Tibial artery (tissue), 4 donors: ENCODE measurements at regions not wholly inside any gene's neighbourhood (a gene's known extent, or its start where the extent isn't known, plus 50 kb on each side); places are given as distances from the start of the nearest gene placed in this dataset.

ENCODE experiments used
- DNase-seq, 2 donors: peaks; one replicate each; pipeline ENCODE4 v3.0.0-alpha.2; 2019
- H3K27ac ChIP-seq, 2 donors: fragments of 200-600 bp; sonication (generic) in 1 of 2; 1 replicate in 1 of 2; 2 replicates in 1 of 2; pipeline ENCODE4 v1.5.1; 2018 to 2019; ENCODE audit warnings: mild to moderate bottlenecking in 1 of 2
- H3K27me3 ChIP-seq, 2 donors: fragments of 200-600 bp; sonication (generic) in 1 of 2; one replicate each; pipeline versions ENCODE4 v1.5.1 to v1.6.0; 2016 to 2019
- H3K36me3 ChIP-seq, 3 donors: fragments of 200-600 bp; sonication (generic) in 2 of 3; one replicate each; pipeline ENCODE4 v1.5.1; 2016 to 2019; ENCODE audit warnings: mild to moderate bottlenecking in 2 of 3
- H3K4me1 ChIP-seq, 4 donors: fragments of 200-600 bp; sonication (generic) in 2 of 4; 1 replicate in 3 of 4; 2 replicates in 1 of 4; pipeline ENCODE4 v1.5.1; 2016 to 2019
- H3K4me3 ChIP-seq, 2 donors: fragments of 200-600 bp; sonication (generic) in 1 of 2; 1 replicate in 1 of 2; 2 replicates in 1 of 2; pipeline ENCODE4 v1.5.1; 2018 to 2019; ENCODE audit warnings: mild to moderate bottlenecking in 2 of 2
- H3K9me3 ChIP-seq, 3 donors: fragments of 200-600 bp; sonication (generic) in 1 of 3; one replicate each; pipeline ENCODE4 v1.5.1; 2016 to 2019
- intact Hi-C: fragments of 100-400 bp; cut with DNase I; formaldehyde crosslinking; loops from one replicate; pipeline ENCODE4 v1.15.0; 2023; ENCODE audit warnings: low total_unique reads
- TF ChIP-seq, protein P1 (sequence below), 2 experiments: fragments of 200-600 bp in 1 of 2; fragments of 450-650 bp in 1 of 2; IDR thresholded peaks; one replicate each; pipeline ENCODE4 v1.5.1; 2017 to 2019; ENCODE audit warnings: antibody characterized with exemption in 2 of 2, mild to moderate bottlenecking in 1 of 2, moderate library complexity in 1 of 2

DNA sequence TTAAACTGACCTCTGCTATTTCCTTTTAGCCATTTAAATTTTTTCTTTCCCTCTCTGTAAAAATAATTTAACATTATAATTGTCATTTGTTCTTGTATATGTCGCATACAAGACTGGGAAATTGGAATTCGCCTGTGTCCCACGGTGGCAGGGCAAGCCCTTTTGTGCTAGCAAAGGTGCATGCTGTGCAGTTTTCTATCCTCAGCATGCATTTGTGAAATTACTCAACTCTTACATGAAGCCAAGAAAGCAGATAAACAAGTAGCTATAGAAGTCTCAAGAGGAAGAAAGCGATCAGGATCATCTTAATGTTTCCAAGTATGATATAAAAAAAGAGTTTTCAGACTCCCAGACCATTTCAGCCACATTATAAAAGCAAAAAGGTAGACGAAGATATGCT lies 392.6 kb upstream of the CHST9 start:
- Histone ChIP-seq H3K4me3 (no peak overlapping the region), H3K4me1 (no peaks in the 10 kb centered on the region), H3K27ac (no peak overlapping the region), H3K36me3 (no peaks in the 10 kb centered on the region), H3K9me3 (peaks cover 0 to 5% (median 0%) of the 10 kb centered on the region in 3 donors), H3K27me3 (no peaks in the 10 kb centered on the region)
- intact Hi-C loops: no loop called here
- TF ChIP-seq, protein P1, sequence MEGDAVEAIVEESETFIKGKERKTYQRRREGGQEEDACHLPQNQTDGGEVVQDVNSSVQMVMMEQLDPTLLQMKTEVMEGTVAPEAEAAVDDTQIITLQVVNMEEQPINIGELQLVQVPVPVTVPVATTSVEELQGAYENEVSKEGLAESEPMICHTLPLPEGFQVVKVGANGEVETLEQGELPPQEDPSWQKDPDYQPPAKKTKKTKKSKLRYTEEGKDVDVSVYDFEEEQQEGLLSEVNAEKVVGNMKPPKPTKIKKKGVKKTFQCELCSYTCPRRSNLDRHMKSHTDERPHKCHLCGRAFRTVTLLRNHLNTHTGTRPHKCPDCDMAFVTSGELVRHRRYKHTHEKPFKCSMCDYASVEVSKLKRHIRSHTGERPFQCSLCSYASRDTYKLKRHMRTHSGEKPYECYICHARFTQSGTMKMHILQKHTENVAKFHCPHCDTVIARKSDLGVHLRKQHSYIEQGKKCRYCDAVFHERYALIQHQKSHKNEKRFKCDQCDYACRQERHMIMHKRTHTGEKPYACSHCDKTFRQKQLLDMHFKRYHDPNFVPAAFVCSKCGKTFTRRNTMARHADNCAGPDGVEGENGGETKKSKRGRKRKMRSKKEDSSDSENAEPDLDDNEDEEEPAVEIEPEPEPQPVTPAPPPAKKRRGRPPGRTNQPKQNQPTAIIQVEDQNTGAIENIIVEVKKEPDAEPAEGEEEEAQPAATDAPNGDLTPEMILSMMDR (IDR thresholded peaks at IDR 0.05): no peak
- no peak for DNase-seq

DNA sequence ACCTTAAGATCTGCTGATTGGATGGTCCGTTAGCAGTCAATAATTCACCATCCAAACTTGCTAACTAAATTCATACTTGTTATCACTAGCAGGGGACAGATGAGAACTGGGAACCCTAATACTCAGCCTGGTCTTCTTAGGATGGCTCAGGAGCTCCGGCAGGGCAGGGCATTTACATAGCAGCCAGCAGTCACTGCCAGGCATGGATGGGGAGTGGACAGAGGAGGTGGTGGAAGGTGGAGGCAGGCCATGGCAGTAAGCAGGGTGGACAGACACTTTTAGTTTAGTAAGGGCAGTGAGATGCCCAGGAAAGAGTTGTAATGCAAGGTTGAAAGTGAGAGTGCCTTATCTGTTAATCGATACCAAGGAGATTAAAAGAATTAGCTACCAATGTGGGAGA lies 392.2 kb upstream of the CHST9 start:
- Histone ChIP-seq H3K27me3 (no peaks in the 10 kb centered on the region), H3K4me1 (no peaks in the 10 kb centered on the region), H3K4me3 (no peak overlapping the region), H3K36me3 (no peaks in the 10 kb centered on the region), H3K9me3 (peaks cover 0 to 5% (median 0%) of the 10 kb centered on the region in 3 donors), H3K27ac (no peak overlapping the region)
- TF ChIP-seq, protein P1 (IDR thresholded peaks at IDR 0.05): no peak
- intact Hi-C loops: no loop called here
- no peak for DNase-seq

DNA sequence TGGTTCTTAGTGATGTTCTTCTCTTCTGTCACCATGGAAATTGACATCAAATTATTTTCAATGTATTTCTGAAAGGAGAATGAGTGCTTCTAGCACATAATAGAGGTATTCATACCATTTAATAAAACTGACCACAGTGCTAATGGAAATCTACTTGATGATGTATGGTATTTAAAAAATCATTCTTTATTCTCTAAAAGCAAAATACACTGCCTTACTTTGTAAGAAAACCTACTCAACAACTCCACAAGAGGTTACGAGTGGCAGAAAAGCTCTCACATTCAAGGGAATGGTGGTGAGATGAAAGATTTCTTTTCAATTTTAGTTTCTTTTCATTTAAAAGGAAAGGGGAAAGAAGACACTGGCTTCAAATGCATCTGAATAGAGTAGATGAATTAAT lies 382.3 kb upstream of the CHST9 start:
- TF ChIP-seq, protein P1 (IDR thresholded peaks at IDR 0.05): no peak
- intact Hi-C loops: no loop called here

DNA sequence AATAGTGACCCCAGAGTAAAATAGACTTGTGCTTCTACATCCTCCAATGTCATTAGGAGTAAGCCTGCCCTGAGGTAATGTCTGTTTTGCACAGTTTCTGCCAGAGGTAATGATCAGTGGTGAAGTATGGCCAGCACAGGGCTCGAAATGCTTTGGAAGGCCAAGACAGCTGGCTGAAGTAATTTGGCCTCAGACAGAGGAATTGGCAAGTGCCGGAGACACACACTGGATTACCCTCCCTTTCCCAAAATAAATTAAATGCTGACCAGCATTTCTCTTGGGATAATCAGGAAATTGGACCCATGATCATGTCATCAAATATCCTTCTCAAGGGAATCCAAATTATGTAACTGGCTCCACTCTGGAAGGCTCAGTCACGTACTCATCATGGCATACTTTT lies 379.0 kb upstream of the CHST9 start:
- no peaks in the 10 kb centered on the region for H3K27me3 ChIP-seq
- H3K9me3 ChIP-seq: no peaks in the 10 kb centered on the region
- no peak overlapping the region for H3K27ac ChIP-seq
- TF ChIP-seq, protein P1 (IDR thresholded peaks at IDR 0.05): no peak
- H3K4me3 ChIP-seq: no peak overlapping the region
- H3K36me3 ChIP-seq: no peaks in the 10 kb centered on the region
- intact Hi-C loops: no loop called here
- no peak for DNase-seq
- no peaks in the 10 kb centered on the region for H3K4me1 ChIP-seq

More for the DNA sequence above, 382.3 kb upstream of the CHST9 start:
- no peak for DNase-seq
- Histone ChIP-seq H3K27me3 (no peaks in the 10 kb centered on the region), H3K4me3 (no peak overlapping the region), H3K27ac (no peak overlapping the region), H3K4me1 (no peaks in the 10 kb centered on the region), H3K9me3 (no peaks in the 10 kb centered on the region), H3K36me3 (no peaks in the 10 kb centered on the region)

DNA sequence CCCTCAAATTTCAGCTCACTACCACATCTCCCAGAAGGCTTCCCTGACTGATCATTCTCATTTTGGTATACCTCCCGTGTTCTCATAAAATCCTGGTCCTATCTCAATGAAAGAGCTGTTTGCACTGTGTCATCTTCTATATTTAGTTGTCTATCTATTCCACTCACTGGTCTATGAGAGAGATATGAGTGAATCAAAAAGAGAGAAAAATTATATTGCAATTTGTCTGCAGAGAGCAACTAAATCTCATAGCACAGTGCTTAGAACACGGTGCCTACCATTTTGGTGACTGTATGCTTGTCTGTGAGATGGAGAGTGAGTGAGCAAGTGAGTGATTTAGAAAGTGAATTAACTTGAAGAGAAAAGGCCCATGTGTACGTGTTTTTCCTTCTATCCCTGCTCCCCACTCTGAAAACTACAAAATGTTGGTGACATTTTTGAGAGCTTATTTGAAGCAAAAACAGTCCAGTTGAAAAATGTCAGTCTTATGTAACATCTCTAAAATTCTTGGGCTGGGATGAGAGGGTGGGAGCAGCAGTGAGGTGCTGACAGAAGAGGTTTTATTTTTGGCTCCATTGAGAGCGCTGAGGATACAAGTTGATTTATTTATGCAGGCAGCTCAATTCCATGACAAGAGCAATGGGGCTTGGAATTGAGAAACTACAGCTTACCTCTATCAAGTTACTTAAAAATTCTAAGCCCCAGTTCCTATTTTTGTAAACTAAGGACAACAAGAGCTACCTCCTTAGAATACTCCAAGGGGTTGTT lies 373.5 kb upstream of the CHST9 start:
- intact Hi-C loops: no loop called here
- Histone ChIP-seq H3K27ac (no peak overlapping the region), H3K9me3 (no peaks in the 10 kb centered on the region), H3K4me1 (no peaks in the 10 kb centered on the region), H3K27me3 (no peaks in the 10 kb centered on the region), H3K4me3 (no peak overlapping the region), H3K36me3 (no peaks in the 10 kb centered on the region)
- no peak for DNase-seq
- TF ChIP-seq, protein P1 (IDR thresholded peaks at IDR 0.05): no peak
